HL-60 (cell line): ENCODE measurements at regions not wholly inside any gene's neighbourhood (a gene's known extent, or its start where the extent isn't known, plus 50 kb on each side); places are given as distances from the start of the nearest gene placed in this dataset.

Experiments used
- DNase-seq, 2 experiments: peaks; one replicate each; pipeline ENCODE4 v3.0.0-alpha.2; 2010 to 2020; ENCODE audit warnings: low read depth in 1 of 2, low spot score in 1 of 2
- H3K27ac ChIP-seq: fragments of 250-450 bp; sonication (Bioruptor Pico); replicated peaks from 2 replicates; pipeline ENCODE4 v1.5.1; 2020; ENCODE audit warnings: mild to moderate bottlenecking, moderate library complexity
- H3K27me3 ChIP-seq: fragments of 250-450 bp; sonication (Bioruptor Pico); 2 replicates; pipeline ENCODE4 v1.5.1; 2021; ENCODE audit warnings: mild to moderate bottlenecking, moderate library complexity; ENCODE audit not compliant: insufficient read depth, poor library complexity, severe bottlenecking
- H3K4me3 ChIP-seq: replicated peaks from 2 replicates; pipeline ENCODE4 v1.5.1; 2011; ENCODE audit warnings: mild to moderate bottlenecking, control low read depth, low read length; ENCODE audit not compliant: insufficient read depth
- GABPA ChIP-seq: IDR thresholded peaks from 2 replicates; pipeline ENCODE4 v1.6.1; 2012; ENCODE audit warnings: low read depth
- POLR2AphosphoS5 ChIP-seq: IDR thresholded peaks from 2 replicates; pipeline ENCODE4 v1.6.1; 2012; ENCODE audit warnings: low read depth
- SPI1 ChIP-seq: IDR thresholded peaks from 2 replicates; pipeline ENCODE4 v1.6.1; 2012; ENCODE audit warnings: low read depth, mild to moderate bottlenecking, borderline replicate concordance
- TF ChIP-seq, protein P1 (sequence below): IDR thresholded peaks from one replicate; pipeline ENCODE4 v1.5.1; 2011; ENCODE audit warnings: low read length, control low read depth, inconsistent platforms; ENCODE audit not compliant: insufficient read depth
- TF ChIP-seq, protein P2 (sequence below): IDR thresholded peaks from 2 replicates; pipeline ENCODE4 v1.6.1; 2012; ENCODE audit warnings: low read depth; ENCODE audit not compliant: insufficient replicate concordance

DNA sequence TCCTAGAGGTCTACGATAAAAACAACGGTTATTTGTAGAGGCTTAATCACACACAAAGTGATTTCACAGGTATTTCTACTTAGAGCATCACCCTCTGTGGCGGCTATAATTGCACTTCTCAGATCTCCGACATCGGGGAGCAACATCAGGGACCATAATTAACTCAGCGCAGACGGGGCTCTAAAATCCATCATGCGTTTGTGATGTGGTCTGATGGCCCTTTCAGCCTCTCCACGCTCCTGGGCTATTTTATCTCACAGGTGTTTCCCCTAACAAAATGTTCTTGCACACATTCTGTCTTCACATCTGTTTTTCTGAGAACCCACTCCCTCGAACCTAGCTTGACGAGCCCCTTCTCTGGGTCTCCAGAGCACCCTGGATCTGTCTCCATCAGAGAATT is 146.3 kb upstream of the DUSP10 start:
- Histone ChIP-seq H3K27ac (no peak overlapping the region), H3K27me3 (no peaks in the 10 kb centered on the region), H3K4me3 (no peak overlapping the region)
- DNase-seq: no peak
- TF ChIP-seq GABPA (no peak), POLR2AphosphoS5 (no peak), SPI1 (no peak)
- TF ChIP-seq, protein P1, sequence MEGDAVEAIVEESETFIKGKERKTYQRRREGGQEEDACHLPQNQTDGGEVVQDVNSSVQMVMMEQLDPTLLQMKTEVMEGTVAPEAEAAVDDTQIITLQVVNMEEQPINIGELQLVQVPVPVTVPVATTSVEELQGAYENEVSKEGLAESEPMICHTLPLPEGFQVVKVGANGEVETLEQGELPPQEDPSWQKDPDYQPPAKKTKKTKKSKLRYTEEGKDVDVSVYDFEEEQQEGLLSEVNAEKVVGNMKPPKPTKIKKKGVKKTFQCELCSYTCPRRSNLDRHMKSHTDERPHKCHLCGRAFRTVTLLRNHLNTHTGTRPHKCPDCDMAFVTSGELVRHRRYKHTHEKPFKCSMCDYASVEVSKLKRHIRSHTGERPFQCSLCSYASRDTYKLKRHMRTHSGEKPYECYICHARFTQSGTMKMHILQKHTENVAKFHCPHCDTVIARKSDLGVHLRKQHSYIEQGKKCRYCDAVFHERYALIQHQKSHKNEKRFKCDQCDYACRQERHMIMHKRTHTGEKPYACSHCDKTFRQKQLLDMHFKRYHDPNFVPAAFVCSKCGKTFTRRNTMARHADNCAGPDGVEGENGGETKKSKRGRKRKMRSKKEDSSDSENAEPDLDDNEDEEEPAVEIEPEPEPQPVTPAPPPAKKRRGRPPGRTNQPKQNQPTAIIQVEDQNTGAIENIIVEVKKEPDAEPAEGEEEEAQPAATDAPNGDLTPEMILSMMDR: no peak
- TF ChIP-seq, protein P2, sequence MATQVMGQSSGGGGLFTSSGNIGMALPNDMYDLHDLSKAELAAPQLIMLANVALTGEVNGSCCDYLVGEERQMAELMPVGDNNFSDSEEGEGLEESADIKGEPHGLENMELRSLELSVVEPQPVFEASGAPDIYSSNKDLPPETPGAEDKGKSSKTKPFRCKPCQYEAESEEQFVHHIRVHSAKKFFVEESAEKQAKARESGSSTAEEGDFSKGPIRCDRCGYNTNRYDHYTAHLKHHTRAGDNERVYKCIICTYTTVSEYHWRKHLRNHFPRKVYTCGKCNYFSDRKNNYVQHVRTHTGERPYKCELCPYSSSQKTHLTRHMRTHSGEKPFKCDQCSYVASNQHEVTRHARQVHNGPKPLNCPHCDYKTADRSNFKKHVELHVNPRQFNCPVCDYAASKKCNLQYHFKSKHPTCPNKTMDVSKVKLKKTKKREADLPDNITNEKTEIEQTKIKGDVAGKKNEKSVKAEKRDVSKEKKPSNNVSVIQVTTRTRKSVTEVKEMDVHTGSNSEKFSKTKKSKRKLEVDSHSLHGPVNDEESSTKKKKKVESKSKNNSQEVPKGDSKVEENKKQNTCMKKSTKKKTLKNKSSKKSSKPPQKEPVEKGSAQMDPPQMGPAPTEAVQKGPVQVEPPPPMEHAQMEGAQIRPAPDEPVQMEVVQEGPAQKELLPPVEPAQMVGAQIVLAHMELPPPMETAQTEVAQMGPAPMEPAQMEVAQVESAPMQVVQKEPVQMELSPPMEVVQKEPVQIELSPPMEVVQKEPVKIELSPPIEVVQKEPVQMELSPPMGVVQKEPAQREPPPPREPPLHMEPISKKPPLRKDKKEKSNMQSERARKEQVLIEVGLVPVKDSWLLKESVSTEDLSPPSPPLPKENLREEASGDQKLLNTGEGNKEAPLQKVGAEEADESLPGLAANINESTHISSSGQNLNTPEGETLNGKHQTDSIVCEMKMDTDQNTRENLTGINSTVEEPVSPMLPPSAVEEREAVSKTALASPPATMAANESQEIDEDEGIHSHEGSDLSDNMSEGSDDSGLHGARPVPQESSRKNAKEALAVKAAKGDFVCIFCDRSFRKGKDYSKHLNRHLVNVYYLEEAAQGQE: no peak

DNA sequence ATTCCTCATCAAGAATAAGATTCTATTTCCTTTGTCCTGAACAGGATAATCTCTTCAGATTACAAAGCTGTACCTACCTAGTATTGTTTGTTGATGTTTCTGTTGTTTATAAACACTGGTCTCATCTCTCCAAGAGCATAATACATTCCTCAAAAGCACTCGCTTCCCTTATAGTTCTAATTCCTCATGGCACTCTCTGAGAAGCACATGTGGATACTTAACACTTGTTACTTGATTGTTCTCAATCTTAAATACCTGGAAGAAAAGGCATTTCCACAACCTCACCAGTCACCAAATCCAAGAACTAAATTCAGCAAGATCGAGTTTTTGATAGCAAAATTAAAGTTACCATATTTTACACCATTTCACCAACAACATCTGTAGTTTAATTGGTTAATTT is 145.9 kb upstream of the DUSP10 start:
- H3K27ac ChIP-seq: no peak overlapping the region
- H3K4me3 ChIP-seq: no peak overlapping the region
- no peak for DNase-seq
- no peaks in the 10 kb centered on the region for H3K27me3 ChIP-seq
- TF ChIP-seq, protein P1: no peak
- TF ChIP-seq, protein P2: no peak
- no peak for TF ChIP-seq GABPA
- no peak for TF ChIP-seq POLR2AphosphoS5
- no peak for TF ChIP-seq SPI1

DNA sequence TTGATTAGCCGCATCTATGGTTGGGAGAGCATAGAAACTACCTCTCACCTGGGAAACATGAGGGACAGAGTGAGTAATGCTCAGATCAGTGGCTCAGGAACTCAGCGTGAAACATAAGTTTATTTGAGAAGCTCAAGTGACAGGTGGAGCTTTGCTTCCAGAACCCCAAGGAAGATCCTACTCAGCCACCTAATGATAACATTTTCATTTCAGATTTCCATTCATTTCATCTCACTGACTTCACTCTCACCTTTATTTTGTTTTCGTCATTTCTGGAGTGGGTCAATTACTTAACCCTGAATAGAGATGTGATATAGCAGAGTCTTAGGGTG is 145.5 kb upstream of the DUSP10 start:
- Histone ChIP-seq H3K4me3 (no peak overlapping the region), H3K27ac (no peak overlapping the region), H3K27me3 (no peaks in the 10 kb centered on the region)
- DNase-seq: no peak
- TF ChIP-seq SPI1: no peak
- TF ChIP-seq, protein P2: no peak
- TF ChIP-seq, protein P1: no peak
- TF ChIP-seq GABPA: no peak
- TF ChIP-seq POLR2AphosphoS5: no peak
